ENCODE measurements at regions not wholly inside any gene's neighbourhood (a gene's known extent, or its start where the extent isn't known, plus 50 kb on each side); places are given as distances from the start of the nearest gene placed in this dataset.

DNA sequence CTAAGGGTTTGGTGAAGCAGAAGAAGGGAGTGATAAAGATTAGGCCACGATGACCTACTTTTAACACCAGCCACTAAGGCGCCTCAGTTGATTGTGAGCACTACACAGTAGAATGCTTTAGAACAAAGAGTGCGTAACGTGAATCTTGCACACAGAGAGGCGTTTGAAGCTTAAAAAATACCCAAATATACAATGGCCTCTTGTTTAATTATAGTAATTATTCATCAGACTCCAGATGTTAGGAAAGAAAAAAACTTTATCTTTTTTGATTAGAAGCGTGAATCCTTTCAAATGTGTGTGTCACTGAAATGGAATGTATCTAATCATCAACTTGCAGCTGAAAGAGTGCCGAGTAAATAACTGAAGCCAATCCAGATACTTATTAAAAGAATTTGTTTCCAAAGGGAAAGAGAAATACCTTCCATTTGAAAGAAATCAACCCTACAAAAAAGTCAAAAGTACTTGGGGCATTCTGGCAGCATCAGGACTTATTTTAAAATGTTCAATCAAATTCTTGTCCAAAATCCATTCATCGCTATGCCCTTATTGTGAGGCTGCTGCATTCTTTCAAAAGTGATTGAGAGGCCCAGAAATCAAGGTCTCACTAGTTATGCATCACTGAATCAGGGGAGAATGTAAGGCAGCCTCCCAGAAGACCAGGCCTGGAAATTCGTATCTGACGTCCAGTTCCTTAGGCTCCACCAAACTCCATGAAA is 337.5 kb downstream of the ZNF608 start:
- Mint-ChIP-seq H3K36me3 (ENCODE audit: insufficient read depth) (peaks cover 2% of the 10 kb centered on the region), H3K4me3 (ENCODE audit: low read depth) (no peak overlapping the region), H3K27me3 (no peaks in the 10 kb centered on the region), H3K27ac (peak overlapping the region; percentile 45), H3K4me1 (ENCODE audit: low read depth) (peaks cover 12% of the 10 kb centered on the region), H3K9me3 (ENCODE audit: low read depth) (peaks cover 17% of the 10 kb centered on the region)
- no peak for TF ChIP-seq CTCF (IDR thresholded peaks at IDR 0.05; ENCODE audit: unreplicated experiment)
- no peak for DNase-seq (ENCODE audit: low spot score, unreplicated experiment)

- H3K36me3 Mint-ChIP-seq (ENCODE audit: insufficient read depth) = peaks cover 2% of the 10 kb centered on the region
- peaks cover 9% of the 10 kb centered on the region for H3K9me3 Mint-ChIP-seq (ENCODE audit: low read depth)
- no peaks in the 10 kb centered on the region for H3K27me3 Mint-ChIP-seq
- no peak overlapping the region for H3K27ac Mint-ChIP-seq
- no peak overlapping the region for H3K4me3 Mint-ChIP-seq (ENCODE audit: low read depth)
- no peak for DNase-seq (ENCODE audit: low spot score, unreplicated experiment)
- peaks cover 29% of the 10 kb centered on the region for H3K4me1 Mint-ChIP-seq (ENCODE audit: low read depth)
- no peak for TF ChIP-seq CTCF (IDR thresholded peaks at IDR 0.05; ENCODE audit: unreplicated experiment)
Observed at GRCh38 chr5:124404796-124405195, 341.6 kb downstream of the ZNF608 start.

DNA sequence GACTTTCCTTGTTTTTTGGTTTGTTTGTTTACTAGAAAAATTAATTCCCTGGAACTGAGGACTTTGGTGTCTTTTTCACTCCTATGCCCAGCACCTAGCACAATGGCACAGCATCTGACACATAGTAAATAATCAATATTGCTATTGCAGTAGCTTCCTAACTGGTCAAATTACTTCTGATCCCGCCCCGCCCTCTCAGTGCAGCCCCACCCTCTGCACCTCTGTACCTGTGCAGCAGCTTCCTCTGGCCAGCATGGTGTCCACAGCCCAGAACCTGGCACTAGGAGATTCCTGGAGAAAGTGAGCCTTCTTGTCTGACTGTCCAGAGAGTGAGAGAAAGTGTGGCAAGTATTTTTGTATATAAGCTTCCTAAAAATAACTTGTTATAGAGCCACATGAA is 343.2 kb downstream of the ZNF608 start:
- H3K27me3 Mint-ChIP-seq = no peaks in the 10 kb centered on the region
- peaks cover 5% of the 10 kb centered on the region for H3K9me3 Mint-ChIP-seq (ENCODE audit: low read depth)
- no peaks in the 10 kb centered on the region for H3K36me3 Mint-ChIP-seq (ENCODE audit: insufficient read depth)
- TF ChIP-seq CTCF (IDR thresholded peaks at IDR 0.05; ENCODE audit: unreplicated experiment) = no peak
- H3K27ac Mint-ChIP-seq = peak overlapping the region; percentile 88
- peaks cover 23% of the 10 kb centered on the region for H3K4me1 Mint-ChIP-seq (ENCODE audit: low read depth)
- H3K4me3 Mint-ChIP-seq (ENCODE audit: low read depth) = no peak overlapping the region
- DNase-seq (ENCODE audit: low spot score, unreplicated experiment) = no peak

DNA sequence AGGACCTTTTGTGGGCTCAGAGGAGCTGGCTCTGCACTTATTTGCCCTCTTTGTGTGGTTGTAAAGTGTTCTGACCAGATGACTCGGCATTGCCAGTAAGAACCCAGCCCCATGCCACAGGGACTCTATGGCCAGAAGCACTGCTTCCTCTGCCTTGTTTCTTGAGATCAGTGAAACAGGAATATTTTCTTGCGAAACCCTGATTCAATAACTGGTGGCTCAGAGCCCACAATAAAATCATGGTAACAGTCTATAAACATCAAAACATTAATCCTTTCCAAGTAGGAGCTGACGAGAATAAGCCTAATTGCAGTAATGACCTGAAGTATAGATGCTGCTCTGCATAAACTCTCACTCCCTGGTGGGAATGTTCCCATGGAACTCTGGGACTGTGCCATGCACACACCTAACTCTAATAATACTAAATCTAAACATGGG is 344.3 kb downstream of the ZNF608 start:
- H3K4me3 Mint-ChIP-seq (ENCODE audit: low read depth) = no peak overlapping the region
- TF ChIP-seq CTCF (IDR thresholded peaks at IDR 0.05; ENCODE audit: unreplicated experiment) = no peak
- H3K27me3 Mint-ChIP-seq = no peaks in the 10 kb centered on the region
- DNase-seq (ENCODE audit: low spot score, unreplicated experiment) = no peak
- peak overlapping the region; percentile 93 for H3K27ac Mint-ChIP-seq
- peaks cover 3% of the 10 kb centered on the region for H3K9me3 Mint-ChIP-seq (ENCODE audit: low read depth)
- no peaks in the 10 kb centered on the region for H3K36me3 Mint-ChIP-seq (ENCODE audit: insufficient read depth)
- peaks cover 23% of the 10 kb centered on the region for H3K4me1 Mint-ChIP-seq (ENCODE audit: low read depth)

DNA sequence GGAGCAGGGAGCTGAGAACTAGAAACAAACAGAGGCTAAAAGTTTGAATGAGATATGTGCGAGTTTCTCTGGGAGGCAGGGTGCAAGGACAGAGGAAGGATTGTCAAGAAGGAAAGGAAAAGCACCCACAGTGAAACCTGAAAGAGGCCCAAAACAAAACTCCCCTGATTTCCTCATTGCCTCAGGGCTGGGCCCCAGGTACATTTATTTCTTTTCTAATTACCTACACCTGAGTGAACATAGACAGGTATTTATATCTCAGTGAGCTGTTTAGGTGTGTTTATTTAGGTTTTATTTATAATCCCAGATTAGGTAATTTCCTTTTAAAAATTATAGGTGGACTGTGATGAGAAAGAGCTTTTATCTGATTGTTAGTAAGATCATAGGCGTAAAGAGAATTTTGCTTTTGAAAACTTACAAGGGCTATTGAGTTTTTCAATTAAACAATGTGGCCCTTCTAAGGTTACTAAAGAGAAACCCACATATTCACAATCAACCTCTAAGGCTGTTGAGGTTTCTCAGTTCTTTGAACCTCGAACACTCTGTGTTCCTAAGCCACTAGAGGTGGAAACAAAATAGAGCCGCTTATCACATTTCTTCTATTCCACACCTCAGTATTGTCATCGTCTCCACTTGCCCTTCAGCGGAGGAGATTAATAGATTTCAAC is 344.8 kb downstream of the ZNF608 start:
- TF ChIP-seq CTCF (IDR thresholded peaks at IDR 0.05; ENCODE audit: unreplicated experiment) = no peak
- Mint-ChIP-seq H3K4me3 (ENCODE audit: low read depth) (no peak overlapping the region), H3K27ac (peak overlapping the region; percentile 93), H3K4me1 (ENCODE audit: low read depth) (peaks cover 23% of the 10 kb centered on the region), H3K27me3 (no peaks in the 10 kb centered on the region), H3K9me3 (ENCODE audit: low read depth) (peaks cover 3% of the 10 kb centered on the region), H3K36me3 (ENCODE audit: insufficient read depth) (no peaks in the 10 kb centered on the region)
- DNase-seq (ENCODE audit: low spot score, unreplicated experiment) = no peak
